RCC 7860 (cell line): ENCODE measurements at regions not wholly inside any gene's neighbourhood (a gene's known extent, or its start where the extent isn't known, plus 50 kb on each side); places are given as distances from the start of the nearest gene placed in this dataset.
"Not testable (repeated sequence)": the region's sequence is repeated elsewhere in the genome, so short reads cannot be mapped to it uniquely, and the experiment has no call there.

Experiments
- DNase-seq: peaks from one replicate; pipeline ENCODE4 v3.0.0-alpha.2; 2015; ENCODE audit warnings: low spot score
- FAIRE-seq: peaks from 2 replicates; lab custom pipeline; 2012; peaks lifted over from hg19 to GRCh38; lab: Jason Lieb, UNC

DNA sequence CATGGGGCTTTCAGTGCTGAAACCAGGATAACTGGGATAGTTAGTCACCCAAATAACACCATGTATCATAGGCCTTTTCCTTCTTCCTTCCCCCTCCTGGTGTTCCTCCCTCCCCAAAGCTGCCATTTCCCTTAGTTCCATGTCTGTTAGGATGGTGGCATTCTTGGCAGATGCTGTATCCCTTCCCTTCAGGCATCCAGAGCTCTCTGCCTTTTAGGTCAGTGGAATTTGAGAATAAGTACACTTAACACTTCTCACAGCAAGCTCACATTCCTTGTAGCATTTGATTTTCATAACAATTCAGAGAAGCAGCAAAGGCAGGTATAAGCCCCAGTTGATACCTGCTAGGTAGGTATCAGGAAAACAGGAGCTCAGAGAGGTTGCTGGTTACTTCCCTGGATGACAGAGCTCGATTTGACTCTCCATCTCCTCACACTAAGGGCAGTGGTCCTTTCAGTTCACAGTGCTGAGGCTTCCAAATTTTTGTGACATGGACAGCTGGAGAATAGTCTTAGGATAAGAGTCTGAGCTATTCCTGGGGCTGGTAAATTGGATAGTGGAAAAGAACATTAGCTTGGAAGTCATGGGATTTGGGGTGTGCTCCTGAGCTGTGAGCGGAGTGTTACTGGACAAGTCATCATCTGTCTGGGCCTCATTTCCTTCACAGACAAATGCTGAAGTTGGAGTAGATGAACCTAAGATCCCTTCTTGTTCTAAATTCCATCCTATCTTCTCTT is 108.7 kb upstream of the RHOBTB1 start:
- no peak for FAIRE-seq
- no peak for DNase-seq

DNA sequence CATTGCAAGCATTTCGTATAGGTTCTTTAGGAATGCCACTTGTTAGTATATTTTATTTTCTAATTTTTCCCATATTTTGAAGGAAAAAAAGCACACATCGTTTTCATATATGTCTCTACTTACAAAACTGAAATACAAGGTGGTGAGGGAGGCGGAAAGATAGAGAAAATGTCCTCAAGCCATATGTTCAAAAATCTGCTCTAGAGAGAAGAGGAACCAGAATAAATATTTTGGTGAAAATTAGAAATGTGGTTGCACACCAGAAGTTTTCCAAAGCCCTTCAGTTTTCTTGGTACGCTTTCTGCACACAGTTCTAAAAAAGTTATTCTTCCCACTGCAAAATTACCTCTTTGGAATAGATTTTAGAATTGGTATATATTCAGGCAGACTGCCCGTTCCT is 107.4 kb upstream of the RHOBTB1 start:
- FAIRE-seq (no peak), DNase-seq (no peak)

DNA sequence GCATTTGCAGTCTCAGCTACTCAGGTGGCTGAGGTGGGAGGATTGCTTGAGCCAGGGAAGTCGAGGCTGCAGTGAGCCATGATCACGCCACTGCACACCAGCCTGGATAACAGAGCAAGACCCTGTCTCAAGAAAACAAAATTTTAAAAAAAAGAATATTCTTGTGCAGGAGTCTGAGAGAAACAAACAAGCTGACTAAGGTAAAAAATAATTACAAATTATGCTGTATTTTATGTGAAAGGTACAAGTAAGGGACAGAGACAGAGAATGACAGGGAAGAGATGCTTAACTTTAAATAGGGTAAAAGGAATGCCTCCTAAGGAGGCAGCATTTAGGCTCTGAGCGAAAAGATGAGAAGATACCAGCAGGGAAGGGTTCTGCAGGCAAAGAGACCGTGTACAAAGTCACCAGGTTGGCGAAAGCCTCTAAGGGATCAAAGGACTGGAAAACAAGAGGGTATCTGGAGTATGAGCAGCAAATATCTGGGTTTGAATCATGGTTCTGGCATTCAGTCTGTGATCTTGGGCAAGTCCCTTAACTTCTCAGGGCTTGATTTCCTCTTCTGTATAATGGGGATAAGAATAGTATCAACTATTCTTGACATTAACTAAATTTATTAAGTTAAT is 106.2 kb upstream of the RHOBTB1 start:
- DNase-seq (no peak), FAIRE-seq (no peak)

DNA sequence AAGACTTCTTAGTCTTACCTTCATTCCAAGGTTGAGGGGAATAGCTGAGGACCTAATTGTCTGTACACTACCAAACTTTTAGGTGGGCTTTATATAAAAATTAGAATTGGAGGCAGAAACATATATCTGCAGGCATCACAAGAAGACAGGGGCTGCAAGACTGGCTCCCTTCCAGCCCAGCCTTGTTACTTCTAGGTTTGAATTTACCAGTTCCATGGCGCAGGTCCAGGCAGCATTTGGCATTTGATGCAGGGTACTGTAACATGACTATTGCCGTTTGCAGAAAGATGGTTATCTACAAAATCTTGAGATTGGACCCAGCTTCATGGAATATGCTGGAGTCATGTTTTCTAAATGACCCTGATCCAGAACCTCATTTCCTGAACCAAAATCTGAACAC is 105.4 kb upstream of the RHOBTB1 start:
- FAIRE-seq: no peak
- no peak for DNase-seq

DNA sequence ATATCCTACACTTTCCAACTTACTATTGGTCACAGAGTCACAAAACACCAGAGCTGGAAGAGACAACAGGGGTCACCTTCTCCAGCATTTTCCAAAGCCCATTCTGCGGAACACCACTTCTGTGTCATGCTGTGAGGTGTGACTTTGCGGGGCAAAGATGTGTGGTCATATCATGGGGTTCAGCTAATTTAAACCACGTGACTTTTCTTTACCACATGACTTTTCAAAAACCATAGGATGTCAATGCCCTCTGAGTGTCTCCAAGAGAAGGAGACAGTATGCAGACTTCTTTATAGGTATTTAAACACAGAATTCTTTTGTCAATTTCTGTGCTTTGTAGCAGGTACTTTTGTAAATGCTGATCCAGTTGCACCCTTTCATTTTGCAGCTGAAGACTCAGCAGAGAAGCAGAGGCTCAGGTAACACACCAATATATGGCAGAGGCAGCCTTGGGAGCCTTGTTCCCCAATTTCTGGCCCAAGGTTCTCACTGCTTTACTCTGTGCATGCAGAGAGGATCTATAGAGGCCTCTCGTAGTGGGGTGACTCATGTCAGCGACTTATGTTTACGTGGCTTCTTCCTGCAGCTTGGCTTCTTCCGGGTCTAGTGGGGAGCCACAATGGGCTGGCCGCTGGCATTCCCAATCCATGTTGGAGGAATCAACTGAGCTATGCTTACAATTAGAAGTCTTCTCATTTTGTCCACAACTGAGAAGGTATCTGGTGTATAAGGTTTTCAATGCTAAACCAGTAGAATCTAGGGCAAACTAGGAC is 104.0 kb upstream of the RHOBTB1 start:
- DNase-seq: no peak
- FAIRE-seq: no peak

DNA sequence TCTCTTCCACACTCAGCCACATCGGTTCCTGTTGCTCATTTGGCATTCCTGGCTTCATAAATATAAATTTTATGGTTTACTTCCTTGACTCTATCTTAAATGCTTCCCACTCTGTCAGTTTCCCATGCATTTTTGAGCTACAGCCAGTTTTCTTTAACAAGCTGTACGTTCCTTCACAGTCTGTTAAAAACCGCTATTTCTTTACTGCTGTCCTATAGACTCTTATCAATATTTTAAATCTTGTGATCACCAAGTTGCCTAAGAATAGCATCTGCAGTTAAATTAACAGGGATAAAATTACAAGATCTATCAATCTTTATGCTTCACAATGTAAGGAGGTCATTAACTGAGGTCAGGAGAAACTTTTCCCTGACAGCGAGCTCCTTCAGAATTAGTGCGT is 103.1 kb upstream of the RHOBTB1 start:
- DNase-seq (no peak), FAIRE-seq (no peak)

DNA sequence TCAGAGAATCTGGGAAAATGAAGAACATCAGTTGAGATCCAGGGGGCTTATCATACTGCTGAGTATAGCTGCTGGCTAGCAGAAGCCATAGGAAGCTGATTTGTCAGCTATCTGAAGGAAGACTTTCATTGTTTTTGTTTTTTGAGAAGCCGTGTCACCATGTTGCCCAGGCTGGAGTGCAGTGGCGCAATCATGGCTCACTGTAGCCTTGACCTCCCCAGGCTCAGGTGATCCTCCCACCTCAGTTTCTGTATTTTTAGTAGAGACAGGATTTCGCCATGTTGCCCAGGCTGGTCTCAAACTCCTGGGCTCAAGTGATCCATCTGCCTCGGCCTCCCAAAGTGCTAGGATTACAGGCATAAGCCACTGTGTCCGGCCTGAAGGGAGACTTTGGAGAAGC is 101.5 kb upstream of the RHOBTB1 start:
- not testable (repeated sequence) for DNase-seq, FAIRE-seq

DNA sequence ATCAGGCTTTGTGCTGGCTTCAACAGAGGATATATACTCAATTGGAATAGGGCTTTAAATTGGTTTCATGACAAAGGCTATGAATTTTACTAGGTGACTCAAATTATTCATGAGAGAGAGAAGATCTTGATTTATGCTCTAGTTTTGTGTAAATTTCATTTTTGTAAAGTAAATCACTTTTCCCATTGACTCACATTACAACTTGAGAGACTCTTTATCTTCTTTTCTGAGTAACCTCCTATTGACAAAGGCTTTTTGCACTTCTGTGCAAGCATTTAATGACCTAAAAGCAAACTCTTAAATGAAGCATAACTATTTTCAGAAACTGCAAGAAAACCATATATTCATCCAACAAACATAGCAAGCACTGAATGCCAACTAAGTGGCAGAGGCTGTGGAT is 98.5 kb upstream of the RHOBTB1 start:
- FAIRE-seq (no peak), DNase-seq (no peak)

DNA sequence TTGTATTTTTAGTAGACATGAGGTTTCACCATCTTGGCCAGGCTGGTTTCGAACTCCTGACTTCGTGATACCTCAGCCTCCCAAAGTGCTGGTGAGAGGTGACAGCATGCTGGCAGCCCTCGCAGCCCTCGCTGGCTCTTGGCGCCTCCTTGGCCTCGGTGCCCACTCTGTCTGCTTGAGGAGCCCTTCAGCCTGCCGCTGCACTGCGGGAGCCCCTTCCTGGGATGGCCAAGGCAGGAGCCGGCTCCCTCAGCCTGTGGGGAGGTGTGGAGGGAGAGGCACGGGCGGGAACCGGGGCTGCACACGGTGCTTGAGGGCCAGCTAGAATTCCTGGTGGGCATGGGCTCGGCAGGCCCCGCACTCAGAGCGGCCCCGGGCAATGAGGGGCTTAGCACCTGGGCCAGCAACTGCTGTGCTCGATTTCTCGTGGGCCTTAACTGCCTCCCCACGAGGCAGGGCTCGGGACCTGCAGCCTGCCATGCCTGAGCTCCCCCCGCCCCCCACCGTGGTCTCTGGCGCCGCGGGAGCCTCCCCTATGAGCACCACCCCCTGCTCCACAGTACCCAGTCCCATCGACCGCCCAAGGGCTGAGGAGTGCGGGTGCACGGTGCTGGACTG is 96.5 kb upstream of the RHOBTB1 start:
- no peak for FAIRE-seq

DNA sequence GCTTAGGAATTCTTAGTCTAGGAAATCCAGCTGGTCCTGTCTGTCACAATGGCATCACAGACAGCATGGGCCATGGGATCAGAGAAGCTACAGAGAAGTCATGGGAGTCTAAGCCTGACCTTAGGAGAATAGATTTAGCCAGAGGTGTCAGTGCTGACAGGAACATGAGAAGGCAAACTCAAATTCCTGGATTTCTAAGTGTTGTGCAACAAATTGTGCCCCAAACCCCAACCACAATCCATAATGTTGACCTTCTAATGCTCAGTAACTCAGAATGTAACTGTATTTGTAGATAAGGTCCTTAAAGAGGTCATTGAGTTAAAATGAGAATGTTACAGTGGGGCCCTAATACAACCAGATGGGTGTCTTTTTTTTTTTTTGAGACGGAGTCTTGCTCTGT is 95.9 kb upstream of the RHOBTB1 start:
- no peak for DNase-seq
- no peak for FAIRE-seq

More for the DNA sequence above, 96.5 kb upstream of the RHOBTB1 start:
- no peak for DNase-seq

DNA sequence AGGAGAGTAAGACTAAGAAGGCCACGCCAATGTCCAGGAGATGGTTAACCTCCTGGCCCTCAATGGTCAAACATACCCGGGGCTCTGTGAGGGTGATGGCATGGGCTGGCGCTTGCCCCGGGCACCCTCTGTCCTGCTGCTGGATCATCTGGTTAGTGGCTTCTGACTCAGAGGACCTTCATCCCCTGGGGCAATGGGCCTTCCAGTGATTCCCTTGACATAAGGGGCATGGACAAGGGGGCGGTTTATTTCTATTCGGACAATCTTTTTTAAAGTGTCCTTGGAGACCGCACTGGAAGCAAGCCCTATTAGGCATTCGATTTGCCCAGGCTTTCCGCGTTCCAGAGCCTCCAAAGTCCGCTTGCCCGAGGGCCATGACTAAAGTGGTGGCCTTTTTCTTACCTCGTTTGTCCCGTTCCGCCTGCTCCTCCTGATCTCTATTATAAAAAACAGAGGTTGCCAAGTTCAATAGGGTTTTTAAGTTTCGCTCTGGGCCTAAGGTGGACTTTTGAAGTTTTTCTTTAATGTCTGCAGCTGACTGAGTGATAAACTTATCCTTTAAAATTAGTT is 93.4 kb upstream of the RHOBTB1 start:
- FAIRE-seq, DNase-seq: not testable (repeated sequence)

DNA sequence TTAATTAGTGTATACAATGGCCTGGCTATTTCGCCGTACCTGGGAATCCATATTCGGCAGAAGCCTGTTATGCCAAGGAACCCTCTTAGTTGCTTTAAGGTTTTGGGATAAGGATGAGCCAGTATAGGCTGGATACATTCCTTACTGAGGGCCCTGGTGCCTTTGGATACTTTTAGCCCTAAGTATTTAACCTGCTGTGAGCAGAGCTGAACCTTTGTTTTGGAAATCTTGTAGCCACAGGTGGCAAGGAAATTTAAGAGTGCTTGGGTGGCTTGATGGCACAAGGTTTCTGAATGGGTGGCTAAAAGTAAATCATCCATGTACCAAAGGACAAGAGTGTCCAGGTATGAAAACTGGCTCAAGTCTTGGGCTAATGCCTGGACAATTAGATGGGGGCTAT is 92.2 kb upstream of the RHOBTB1 start:
- FAIRE-seq, DNase-seq: not testable (repeated sequence)

DNA sequence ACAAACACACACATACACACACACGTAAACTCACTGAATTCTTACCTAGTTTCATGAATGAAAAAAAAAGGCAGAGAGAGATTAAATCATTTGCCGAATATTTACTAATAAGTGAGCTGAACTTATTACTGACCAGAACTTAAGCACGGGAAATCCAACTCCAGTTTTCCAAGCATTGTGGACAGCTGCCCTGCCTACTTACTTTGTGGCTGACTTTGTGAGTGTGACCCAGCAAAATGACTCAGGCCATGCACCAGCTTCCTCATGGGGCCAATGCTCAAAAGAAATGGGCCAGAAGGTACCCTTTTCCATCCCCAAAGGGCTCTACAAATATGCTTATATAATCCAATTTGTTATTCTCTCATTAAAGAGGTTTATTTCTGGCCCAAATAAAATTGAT is 87.4 kb upstream of the RHOBTB1 start:
- FAIRE-seq: no peak

DNA sequence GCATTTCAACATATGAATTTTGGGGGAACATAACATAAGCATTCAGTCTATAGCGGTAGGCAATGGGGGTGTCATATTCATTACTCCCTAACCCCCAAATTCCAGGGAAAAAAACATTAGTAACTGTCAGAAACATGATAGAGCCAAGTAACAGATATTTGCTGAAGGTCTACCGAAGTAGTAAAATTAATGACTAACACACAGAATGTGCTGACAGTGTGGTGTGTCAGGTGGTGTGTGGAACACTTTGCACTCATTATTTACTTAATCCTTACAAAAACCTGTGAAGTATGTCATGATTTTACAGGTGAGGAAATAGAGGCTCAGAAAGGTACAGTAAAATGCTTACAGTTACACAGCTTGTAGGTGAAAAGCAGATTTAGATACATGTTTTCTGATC is 85.4 kb upstream of the RHOBTB1 start:
- DNase-seq (no peak), FAIRE-seq (no peak)

More for the DNA sequence above, 87.4 kb upstream of the RHOBTB1 start:
- no peak for DNase-seq

DNA sequence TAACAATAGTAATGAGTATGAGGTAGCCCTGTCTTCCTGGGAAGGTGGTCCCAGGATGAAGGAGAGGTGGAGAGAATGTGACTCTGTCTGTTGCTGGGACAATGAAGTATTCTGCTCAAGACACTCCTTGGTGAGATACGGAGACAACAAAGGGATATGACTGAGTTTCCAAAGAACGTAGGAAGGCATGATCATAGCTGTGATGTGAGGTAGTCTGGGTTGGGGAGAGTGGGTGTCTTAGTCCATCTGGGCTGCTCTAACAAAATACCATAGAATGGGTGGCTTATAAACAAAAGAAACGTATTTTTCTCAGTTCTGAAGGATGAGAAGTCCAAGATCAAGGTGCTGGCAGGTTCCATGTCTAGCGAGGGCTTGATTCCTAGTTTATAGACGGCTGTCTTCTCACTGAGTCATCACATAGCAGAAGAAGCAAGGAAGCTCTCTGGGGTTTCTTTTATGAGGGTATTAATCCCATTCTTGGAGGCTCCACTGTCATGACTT is 84.9 kb upstream of the RHOBTB1 start:
- FAIRE-seq (no peak), DNase-seq (peak; percentile 56)

DNA sequence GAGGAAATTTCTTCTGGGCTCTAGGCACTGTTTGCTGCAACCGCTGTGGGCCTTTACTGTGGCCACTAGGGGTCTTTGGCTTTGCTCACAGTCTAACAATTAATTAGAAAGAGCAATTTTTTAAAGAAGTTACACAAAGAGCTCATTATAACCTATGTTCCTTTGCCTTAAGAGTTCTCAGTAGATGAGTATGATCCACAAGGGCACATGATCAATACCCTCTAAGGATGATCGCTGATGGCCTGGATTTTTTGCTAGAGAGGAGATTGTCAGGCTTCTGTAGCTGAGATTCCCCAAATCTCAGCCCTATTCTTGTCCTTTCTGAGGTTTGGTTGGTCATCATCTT is 80.8 kb upstream of the RHOBTB1 start:
- DNase-seq: no peak
- FAIRE-seq: no peak

DNA sequence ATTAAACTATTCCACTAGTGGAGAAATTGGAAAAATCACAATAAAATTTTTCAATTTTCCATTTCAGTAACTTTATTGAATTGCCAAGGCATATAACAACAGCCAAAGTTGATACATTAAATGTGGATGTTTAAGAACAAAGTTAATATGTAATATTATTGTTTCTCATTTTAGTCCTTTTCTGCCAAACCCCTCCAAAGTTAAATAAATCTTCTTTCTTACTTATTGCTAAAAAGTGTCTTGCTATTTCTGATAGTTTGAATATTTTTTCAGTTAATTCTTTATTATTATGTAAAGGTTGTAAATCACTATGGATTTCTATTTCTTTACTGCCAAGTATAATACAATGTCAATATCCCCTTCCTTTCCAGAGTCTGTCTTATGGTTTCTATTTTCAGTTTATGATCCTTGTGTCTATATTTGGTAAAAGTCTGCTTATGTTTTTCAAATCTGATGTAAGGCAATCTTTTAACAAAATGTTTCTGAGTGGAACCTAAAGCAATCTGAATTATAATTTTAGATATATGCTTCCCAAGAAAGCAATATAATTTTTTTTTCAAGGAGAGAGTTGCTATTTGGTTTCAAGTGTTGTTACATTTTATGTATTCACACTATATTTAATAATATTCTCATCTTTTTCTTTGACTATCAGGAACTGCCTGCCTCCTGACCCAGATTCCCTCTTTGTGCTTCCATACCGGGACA is 80.3 kb upstream of the RHOBTB1 start:
- DNase-seq: no peak

DNA sequence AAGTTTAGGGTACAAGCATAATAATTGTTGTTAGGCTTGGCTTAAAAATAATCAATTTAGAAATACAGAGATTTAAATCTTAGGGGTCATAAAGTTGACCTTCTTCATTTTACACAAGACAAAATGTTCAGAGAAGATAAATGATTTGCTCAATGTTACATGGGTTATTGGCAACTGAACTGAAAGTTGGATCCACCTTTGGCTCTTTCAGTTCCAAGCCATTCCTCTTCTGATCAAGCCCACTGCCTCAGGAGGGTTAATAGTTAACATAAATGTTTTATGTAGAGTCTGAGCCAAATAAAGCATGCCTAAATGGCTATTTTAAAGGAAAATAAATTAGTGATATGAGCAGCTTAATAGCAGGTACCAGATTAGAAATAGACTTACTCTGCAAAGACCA is 79.1 kb upstream of the RHOBTB1 start:
- no peak for DNase-seq
- FAIRE-seq: no peak

More for the DNA sequence above, 80.3 kb upstream of the RHOBTB1 start:
- no peak for FAIRE-seq

DNA sequence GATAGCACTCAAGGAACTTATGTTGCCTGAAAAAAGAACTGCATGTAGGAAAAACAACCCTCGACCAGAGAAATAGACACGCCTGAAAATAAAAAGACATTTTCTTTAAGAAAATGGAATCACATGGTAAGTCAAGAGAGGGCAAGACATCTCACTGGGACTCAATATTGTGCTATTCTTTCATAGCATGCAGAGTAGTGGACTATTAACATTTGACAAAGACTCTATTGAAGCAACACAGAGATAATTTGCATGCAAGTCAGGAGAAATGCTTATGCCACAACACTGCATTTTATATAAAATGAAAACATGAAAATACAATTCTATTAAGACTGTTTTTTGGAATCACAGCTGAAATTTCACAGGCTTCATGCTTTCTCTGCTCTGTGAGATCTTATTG is 77.9 kb upstream of the RHOBTB1 start:
- DNase-seq: no peak
- FAIRE-seq: no peak

DNA sequence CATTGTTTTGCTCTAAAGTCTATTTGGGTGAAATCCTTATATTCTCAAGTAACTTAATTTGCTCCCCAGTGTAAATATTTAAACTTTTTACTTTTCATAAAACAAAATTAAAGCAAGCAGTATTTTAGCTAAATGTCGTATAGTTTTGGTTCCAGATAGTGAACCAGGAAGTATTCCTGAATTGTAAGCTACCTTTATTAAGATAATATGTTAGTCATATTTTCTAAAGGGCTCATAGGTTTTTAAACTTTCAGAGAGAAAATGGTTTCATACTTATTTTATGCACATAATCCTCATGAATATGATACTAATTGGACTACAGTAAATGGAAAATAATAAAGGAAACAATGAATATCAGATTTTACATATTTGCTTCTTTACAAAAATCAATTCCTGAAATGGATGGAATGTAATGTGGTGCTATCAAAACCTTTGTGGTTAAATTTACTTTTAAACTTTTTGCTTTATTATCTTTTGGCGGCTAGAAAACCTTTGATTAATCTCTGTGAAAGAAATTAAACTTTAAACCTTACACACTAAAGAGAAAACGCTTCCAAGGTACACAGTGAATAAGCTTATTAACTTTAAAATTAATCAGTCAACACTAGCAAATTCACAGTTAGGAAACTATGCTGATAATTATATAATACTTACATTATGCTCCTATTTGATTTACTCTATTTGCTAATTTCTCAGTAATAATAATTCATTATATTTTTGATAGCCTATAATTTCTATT is 76.6 kb upstream of the RHOBTB1 start:
- DNase-seq: no peak
- no peak for FAIRE-seq
